Fibroblast of pulmonary artery (primary cell): ENCODE measurements at regions not wholly inside any gene's neighbourhood (a gene's known extent, or its start where the extent isn't known, plus 50 kb on each side); places are given as distances from the start of the nearest gene placed in this dataset.

Source experiments
- DNase-seq: peaks from one replicate; pipeline ENCODE4 v3.0.0-alpha.2; 2010; ENCODE audit warnings: low read depth
- H3K4me3 ChIP-seq: replicated peaks from 2 replicates; pipeline ENCODE4 v1.5.1; 2011; ENCODE audit warnings: low read depth, mild to moderate bottlenecking, control low read depth, low read length, moderate library complexity
- TF ChIP-seq, protein P1 (sequence below): IDR thresholded peaks from 2 replicates; pipeline ENCODE4 v1.5.1; 2011; ENCODE audit warnings: mild to moderate bottlenecking, control low read depth, low read length, inconsistent platforms; ENCODE audit errors: missing control alignments

- DNase-seq, result no peak
- TF ChIP-seq, protein P1, sequence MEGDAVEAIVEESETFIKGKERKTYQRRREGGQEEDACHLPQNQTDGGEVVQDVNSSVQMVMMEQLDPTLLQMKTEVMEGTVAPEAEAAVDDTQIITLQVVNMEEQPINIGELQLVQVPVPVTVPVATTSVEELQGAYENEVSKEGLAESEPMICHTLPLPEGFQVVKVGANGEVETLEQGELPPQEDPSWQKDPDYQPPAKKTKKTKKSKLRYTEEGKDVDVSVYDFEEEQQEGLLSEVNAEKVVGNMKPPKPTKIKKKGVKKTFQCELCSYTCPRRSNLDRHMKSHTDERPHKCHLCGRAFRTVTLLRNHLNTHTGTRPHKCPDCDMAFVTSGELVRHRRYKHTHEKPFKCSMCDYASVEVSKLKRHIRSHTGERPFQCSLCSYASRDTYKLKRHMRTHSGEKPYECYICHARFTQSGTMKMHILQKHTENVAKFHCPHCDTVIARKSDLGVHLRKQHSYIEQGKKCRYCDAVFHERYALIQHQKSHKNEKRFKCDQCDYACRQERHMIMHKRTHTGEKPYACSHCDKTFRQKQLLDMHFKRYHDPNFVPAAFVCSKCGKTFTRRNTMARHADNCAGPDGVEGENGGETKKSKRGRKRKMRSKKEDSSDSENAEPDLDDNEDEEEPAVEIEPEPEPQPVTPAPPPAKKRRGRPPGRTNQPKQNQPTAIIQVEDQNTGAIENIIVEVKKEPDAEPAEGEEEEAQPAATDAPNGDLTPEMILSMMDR, result no peak
Observed at GRCh38 chr6:16978686-16979085, 123.2 kb upstream of the STMND1 start.

GRCh38 chr6:16976385-16977183 lies 125.3 kb upstream of the STMND1 start:
- no peak for DNase-seq
- H3K4me3 ChIP-seq, result no peak overlapping the region
- TF ChIP-seq, protein P1, result no peak

More at GRCh38 chr6:16978686-16979085, 123.2 kb upstream of the STMND1 start:
- H3K4me3 ChIP-seq, result no peak overlapping the region

- TF ChIP-seq, protein P1, result no peak
- DNase-seq, result no peak
- no peak overlapping the region for H3K4me3 ChIP-seq
Observed at GRCh38 chr6:16974704-16975359, 127.0 kb upstream of the STMND1 start.

GRCh38 chr6:16974387-16974673 lies 127.5 kb upstream of the STMND1 start:
- no peak overlapping the region for H3K4me3 ChIP-seq
- TF ChIP-seq, protein P1, result no peak
- no peak for DNase-seq

DNA sequence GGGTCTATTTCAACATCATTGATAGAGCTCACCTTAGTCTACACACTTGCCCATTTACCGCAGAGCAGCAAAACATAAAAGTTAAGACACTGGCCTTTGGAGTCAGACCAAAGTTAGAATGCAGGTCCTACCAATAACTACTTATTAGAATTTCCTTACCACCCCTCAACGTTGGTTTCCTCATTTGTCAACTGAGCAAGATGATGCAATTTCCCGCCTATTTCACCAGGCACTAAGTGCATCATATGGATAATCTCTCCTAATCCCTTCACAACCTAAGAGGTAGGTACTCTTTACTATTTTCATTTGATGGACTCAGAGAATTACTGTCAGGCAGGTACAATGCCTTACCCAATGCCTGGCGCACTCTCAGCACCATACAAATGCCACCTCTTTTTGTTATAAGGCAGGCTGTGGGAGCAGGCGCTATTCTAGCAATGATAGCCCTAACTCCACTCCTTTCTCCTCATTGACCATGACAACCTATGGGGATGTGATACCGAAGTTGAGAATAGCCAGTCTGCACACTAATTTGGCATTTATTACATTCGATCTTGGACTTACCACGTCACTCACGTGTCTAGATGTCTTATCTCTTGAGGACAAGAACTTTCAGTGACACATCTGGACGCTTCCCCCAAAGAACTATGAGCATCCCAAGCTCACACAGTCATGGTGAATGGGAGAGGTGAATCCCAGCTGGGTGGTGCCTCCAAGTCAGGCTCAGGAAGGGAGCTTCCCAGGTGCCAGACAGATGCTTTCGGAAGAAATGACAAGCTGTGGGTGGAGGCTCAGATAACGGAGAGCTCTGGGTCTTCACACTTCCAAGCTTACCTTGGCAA lies 128.1 kb upstream of the STMND1 start:
- no peak for DNase-seq
- TF ChIP-seq, protein P1, result no peak

GRCh38 chr6:16973051-16973450 lies 128.8 kb upstream of the STMND1 start:
- H3K4me3 ChIP-seq, result no peak overlapping the region
- TF ChIP-seq, protein P1, result no peak
- DNase-seq, result no peak

More for the DNA sequence above, 128.1 kb upstream of the STMND1 start:
- H3K4me3 ChIP-seq, result no peak overlapping the region
